COLO829 (cell line): ENCODE measurements at regions not wholly inside any gene's neighbourhood (a gene's known extent, or its start where the extent isn't known, plus 50 kb on each side); places are given as distances from the start of the nearest gene placed in this dataset.
"Not testable (repeated sequence)": the region's sequence is repeated elsewhere in the genome, so short reads cannot be mapped to it uniquely, and the experiment has no call there.

Source experiments
- DNase-seq: peaks from one replicate; pipeline ENCODE4 v3.0.0; 2012; ENCODE audit warnings: low spot score

- no peak for DNase-seq
Measured at GRCh38 chr13:81383444-81383843, 1042.5 kb upstream of the SPRY2 start.

DNA sequence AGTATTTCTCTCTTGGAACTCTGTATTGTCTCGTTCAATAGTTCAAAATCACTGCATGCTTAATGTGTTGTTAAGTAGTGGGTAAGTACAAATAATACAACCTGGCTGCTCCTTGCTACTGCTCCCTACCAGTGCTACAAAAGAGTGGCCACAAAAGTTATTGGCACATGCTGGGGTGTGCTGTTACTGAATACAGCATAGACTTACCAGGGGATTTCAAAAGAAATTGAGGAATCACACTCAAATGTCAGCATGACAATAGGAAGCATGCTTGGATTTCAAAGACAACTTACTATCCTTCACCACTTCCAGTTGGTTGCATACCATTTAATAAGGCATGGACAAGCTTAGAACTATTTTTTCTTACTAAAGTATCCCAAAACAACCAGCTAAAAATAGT, 1041.3 kb upstream of the SPRY2 start:
- no peak for DNase-seq

- DNase-seq, result no peak
Measured at GRCh38 chr13:81381560-81381959, 1040.6 kb upstream of the SPRY2 start.

DNA sequence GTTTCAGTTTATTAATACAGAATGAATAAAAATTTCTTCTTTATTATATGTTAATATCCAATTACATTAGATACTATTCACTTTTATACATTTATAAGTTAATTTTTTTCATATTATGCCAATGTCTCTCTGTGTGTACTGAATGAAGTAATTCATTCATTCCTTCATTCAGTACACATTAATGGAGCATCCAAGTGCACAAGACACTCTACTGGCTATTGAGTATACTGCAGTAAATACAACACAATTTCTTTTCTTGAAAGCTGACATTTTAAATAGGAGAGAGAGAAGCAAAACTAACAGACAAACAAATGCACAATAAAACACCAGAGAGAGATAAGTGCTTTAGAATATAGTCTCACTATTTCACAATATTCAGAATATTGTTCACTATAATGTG, 1038.3 kb upstream of the SPRY2 start:
- DNase-seq, result no peak

DNA sequence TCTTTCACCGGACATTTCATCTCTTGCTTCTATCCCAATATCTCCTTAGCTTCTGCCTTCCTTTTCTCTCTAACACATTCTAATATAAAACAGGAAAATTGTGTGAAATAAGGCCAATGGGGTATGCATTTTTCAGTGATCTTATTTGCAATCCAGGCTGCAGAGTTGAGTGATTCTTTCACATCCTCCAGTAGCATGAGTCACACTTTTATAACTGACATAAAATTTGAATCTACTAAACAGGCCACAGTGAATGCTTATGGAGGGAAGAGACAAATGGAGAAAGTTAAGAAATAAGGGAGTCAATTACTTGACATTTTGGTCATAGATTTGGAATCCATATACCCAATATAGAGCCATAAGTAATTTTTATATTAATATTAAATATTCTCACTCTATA, 1037.0 kb upstream of the SPRY2 start:
- no peak for DNase-seq

DNA sequence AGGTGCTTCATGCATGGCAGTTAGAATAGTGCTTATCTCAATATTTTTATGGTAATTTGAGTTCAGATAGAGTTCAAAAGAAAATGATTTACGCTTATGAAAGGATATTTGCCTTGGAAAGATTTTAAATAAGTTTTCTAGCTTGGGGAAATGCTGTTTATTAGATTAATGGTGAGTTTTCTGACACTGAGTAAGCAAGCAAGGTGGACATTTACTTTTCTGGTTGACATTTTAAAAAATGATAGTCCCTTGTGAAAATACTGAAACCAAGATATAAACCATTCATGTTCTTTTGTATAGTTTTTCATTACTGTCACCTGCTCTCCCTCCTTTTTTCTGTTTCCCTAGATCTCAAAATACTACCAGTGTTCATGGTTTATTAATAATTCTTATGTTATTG, 1034.8 kb upstream of the SPRY2 start:
- no peak for DNase-seq

DNA sequence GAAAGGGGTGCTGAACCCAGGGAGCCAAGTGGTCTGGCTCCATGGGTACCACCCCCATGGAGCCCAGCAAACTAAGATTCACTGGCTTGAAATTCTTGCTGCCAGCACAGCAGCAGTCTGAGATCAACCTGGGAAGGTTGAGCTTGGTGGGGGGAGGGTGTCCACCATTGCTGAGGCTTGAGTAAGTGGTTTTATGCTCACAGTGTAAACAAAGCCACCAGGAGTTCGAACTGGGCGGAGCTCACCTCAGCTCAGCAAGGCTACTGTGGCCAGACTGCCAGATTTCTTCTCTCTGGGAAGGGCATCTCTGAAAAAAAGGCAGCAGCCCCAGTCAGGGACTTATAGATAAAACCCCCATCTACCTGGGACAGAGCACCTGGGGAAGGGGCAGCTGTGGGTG, 1021.8 kb upstream of the SPRY2 start:
- not testable (repeated sequence) for DNase-seq

DNA sequence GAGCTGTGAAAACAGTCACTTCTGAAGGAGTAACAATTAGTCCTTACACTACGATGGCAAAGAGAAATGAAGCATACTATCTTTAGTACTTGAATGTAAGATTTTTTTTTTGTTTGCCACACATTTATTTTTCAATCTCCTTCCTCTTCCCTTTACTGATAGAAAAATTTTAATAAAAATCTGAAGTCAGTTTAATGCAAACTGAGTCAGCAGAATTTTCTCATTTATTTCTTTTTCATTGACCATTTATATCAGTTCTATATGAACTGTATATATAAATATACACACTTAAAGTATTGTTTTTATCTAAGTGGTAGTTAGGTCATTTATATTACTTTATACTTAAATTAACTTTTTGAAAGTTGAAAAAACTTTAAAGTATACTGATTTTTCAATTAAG, 1009.1 kb upstream of the SPRY2 start:
- DNase-seq, result no peak

DNA sequence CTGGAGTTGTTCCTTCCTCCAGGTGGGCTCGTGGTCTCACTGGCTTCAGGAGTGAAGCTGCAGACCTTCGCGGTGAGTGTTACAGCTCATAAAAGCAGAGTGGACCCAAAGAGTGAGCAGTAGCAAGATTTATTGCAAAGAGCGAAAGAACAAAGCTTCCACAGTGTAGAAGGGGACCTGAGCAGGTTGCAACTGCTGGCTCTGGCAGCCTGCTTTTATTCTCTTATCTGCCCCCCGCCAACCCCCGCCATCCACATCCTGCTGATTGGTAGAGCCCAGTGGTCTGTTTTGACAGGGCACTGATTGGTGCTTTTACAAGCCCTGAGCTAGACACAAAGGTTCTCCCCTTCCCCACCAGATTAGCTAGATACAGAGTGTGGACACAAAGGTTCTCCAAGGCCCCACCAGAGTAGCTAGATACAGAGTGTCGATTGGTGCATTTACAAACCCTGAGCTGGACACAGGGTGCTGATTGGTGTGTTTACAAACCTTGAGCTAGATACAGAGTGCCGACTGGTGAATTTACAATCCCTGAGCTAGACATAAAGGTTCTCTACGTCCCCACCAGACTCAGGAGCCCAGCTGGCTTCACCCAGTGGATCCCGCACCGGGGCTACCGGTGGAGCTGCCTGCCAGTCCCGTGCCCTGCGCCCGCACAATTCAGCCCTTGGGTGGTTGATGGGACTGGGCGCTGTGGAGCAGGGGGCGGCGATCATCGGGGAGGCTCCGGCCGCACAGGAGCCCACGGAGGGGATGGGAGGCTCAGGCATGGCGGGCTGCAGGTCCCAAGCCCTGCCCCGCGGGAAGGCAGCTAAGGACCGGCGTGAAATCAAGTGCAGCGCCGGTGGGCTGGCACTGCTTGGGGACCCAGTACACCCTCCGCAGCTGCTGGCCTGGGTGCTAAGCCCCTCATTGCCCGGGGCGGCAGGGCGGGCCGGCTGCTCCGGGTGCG, 999.5 kb upstream of the SPRY2 start:
- DNase-seq, result not testable (repeated sequence)

- DNase-seq, result not testable (repeated sequence)
Measured at GRCh38 chr13:81339666-81340065, 998.7 kb upstream of the SPRY2 start.

- no peak for DNase-seq
Measured at GRCh38 chr13:81334481-81334880, 993.6 kb upstream of the SPRY2 start.

GRCh38 chr13:81326913-81327312, 986.0 kb upstream of the SPRY2 start:
- DNase-seq, result no peak

GRCh38 chr13:81320516-81320915, 979.6 kb upstream of the SPRY2 start:
- no peak for DNase-seq

GRCh38 chr13:81319351-81319750, 978.4 kb upstream of the SPRY2 start:
- no peak for DNase-seq

DNA sequence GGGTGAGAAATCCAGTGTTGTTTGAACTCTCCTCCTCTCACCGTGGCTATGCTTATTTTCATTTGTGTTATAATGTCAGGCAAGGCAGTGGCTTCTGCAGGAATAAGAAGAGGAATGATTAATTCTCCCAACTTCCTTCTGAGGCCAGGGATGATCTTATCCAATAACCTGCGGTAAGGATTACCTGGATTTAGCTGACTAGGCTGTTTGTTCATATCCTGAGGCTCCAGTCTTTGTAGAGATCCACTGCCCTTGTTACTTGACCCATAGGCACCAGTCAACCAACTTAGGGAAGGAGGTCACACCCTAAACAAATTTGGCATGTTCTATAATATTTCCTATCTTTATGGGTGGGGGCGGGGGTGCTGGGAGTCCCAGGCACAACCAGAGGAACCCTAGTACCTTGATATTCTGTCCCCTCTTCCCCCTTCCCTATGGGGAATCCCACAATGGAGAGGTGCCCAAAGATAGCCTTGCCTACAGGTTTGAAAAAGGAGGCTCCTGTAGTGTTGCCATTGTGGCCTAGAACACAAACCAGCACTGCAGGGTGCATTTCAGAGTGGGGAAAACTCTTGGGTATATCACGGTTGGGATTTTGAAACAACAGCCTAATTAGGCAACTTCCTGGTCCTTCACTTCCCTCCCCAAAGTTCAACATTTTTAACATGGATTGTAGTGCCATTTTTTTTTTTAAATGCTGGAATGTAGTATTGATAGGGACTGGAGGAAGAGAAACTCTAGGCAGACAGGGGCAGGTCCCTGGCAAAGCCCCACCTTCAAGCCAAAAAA, 977.5 kb upstream of the SPRY2 start:
- no peak for DNase-seq

DNA sequence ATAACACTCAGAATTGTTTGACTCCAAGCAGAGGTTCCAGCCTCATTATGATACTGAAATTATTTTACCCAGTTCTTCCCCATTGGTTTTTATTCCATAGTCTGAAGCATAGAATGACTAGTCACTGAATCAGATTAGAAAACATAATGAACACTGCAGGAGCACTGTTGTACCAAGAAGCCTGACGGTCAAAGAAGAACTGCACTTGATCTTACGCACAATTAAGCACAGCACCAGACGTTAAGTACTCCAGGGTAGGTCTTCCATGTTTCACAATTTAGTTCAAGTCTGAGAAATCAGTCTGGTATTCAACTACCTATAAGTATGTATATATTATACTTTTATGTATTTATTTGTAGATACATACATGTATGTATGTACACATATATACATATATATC, 973.5 kb upstream of the SPRY2 start:
- DNase-seq, result no peak

GRCh38 chr13:81305928-81306327, 965.0 kb upstream of the SPRY2 start:
- DNase-seq, result no peak

GRCh38 chr13:81304121-81304659, 963.3 kb upstream of the SPRY2 start:
- no peak for DNase-seq

GRCh38 chr13:81302677-81303076, 961.8 kb upstream of the SPRY2 start:
- no peak for DNase-seq

GRCh38 chr13:81302125-81302524, 961.2 kb upstream of the SPRY2 start:
- DNase-seq, result peak; percentile 6

DNA sequence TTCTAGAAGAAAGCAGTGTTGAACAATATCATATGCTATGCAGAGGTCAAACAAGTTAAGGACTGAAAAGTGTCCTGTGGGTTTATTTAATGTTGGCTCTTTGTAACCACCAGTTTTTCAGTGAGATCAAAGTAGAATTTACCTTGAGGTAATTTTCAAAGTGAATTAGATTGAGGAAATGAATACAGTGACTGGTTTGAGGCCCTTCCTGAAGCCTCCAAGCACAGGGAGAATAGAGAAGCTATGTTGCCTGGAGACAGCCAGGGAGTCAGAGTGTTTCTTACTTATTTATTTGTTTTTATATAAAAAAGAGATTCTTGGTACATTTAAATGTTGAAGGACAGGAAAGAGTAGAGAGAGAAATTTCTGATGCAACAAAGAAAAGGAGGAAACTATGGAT, 954.3 kb upstream of the SPRY2 start:
- DNase-seq, result no peak

GRCh38 chr13:81293594-81294164, 952.8 kb upstream of the SPRY2 start:
- DNase-seq, result no peak

- DNase-seq, result no peak
Measured at GRCh38 chr13:81283561-81283960, 942.6 kb upstream of the SPRY2 start.
